Suppressor macrophage (primary cell): ENCODE measurements at regions not wholly inside any gene's neighbourhood (a gene's known extent, or its start where the extent isn't known, plus 50 kb on each side); places are given as distances from the start of the nearest gene placed in this dataset.
A peak's percentile ranks its signal among the peaks of the same experiment; 100 is the strongest.

Experiments
- DNase-seq, 4 experiments: peaks; one replicate each; pipeline ENCODE4 v3.0.0-alpha.2; 2020 to 2022

DNA sequence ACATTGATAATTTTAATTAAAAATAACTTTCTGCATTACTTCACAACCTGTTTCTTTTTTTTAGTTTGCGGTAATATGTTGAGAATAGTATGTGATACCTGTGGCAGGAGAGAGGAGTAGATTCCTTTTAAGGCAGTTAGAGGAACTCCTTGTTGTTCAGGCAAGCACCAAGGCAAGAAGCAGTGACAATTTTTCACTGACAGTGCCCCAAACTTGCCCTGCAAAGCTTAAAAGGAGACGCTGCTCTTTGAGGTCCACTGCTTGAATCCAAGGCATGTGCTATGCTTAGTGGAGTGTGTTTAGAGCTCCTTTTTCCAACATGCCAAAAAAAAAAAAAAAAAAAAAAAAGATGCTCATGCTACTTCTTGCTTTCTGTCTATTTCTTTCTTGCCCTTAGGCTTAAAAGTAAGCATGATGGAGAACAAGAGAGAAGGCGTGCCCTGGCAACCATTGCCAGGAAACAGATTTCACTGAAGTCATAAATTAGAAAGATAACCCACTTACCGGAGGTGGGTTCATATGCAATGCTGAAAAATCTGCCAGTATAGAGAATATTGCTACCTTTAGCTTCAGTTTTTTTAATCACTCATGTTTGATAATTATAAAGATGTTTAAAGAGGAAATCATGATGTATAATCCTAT is 58.3 kb upstream of the DYRK2 start:
- DNase-seq, result no peak

DNA sequence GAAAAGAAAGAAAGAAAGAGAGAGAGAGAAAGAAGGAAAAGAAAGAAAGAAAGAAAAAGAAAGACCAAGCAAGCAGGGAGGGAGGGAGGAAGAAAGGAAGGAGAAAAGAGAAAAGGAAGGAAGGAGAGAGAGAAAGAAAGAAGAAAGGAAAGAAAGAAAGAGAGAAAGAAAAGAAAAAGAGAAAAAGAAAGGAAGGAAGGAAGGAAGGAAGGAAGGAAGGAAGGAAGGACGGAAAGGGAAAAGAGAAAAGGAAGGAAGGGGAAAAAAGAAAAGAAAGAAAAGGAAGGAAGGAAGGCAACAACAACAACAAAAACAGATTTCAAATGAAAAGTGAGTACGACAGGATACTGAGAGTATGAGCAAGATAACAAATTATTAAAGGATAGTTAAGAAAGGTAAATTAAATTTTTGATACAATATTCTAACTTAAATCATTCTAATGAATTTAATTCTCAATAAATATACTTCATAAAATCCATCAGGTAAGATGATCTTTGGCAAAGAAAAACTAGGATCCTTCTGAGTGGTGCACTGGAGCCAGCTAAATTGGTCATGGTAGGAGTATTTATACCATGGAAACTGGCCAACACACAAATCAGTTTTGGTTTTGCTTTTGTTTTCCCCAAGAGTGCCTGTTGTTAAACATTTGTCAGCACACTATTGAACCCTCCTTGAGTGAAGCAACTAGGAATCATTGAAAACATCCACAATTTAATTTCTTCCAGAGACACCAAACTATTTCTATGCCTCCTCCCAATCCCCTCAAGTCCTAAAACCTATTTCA is 56.1 kb upstream of the DYRK2 start:
- peak in 1 of 4 experiments; percentile 26 for DNase-seq

DNA sequence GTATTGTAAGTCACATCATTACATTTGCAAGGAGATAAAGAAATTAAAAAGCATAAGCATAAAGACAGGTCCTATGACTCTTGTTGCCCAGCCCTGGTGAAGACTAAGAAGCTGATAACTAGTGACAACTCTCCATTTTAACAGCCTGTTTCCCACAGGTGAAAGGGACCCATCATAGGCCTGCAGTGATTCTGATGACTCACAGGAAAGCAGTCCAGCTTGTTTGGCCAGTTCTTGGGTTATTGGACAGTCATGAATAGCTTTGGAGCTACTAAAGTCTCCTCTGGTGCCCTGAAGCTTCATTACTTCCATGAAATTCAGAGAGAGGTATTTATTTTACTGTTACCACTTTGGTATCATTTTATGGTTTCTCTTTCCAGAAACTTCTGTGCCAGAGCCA is 55.5 kb upstream of the DYRK2 start:
- DNase-seq, result no peak

GRCh38 chr12:67593461-67594330 is 54.8 kb upstream of the DYRK2 start:
- DNase-seq, result peak in 2 of 4 experiments; percentile 8 to 14

DNA sequence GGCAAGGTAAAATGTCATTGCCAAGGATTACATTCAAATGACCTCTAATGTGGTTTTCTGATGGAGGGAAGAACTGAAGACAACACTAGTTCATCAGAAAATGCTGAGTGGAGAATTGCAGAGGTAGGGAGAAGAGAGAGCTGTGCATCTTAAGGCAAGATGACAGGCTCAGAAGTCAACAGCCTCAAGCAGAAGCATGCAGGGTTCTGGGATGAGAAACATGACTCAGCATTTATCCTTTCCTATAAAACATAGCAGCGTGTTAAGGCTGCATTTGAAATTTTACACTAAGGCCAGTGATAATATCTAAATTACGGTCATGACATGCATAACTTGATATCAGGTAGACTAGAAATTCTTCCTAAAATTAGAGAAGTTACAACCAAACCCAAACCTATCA is 53.7 kb upstream of the DYRK2 start:
- DNase-seq, result no peak

- no peak for DNase-seq
These were observed 53.2 kb upstream of the DYRK2 start for GRCh38 chr12:67595365-67595764.

DNA sequence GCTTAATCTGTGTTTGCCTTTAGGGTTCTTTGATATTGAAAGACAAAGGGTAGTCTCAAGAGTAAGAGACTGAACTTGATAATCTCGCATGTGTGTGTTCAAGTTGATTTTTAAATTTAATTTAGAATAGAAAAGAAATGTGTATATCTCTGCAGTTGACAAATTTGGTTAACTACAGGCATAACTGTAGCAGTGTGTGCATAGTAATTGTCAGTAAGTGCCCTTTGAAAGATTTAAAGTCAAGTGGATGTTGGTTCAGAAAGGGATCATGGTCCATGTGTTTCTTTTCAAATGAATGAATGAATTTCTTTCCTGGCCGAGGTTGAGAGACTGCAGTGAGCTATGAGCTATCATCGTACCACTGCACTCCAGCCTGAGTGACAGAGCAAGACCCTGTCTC is 49.9 kb upstream of the DYRK2 start:
- no peak for DNase-seq
